ENCODE measurements at regions not wholly inside any gene's neighbourhood (a gene's known extent, or its start where the extent isn't known, plus 50 kb on each side); places are given as distances from the start of the nearest gene placed in this dataset.

- DNase-seq (no peak), ATAC-seq (no peak)
- TF ChIP-seq CTCF (IDR thresholded peaks at IDR 0.05): no peak
- 72 to 78% (median 72%) methylated on average over 17 of the region's 17 CpGs for whole genome bisulfite sequencing, 3 donors
- Histone ChIP-seq H3K36me3 (ENCODE audit: insufficient read depth in 1 of 2, low read depth in 1 of 2) (no peaks in the 10 kb centered on the region), H3K9me3 (no peaks in the 10 kb centered on the region), H3K4me3 (no peak overlapping the region), H3K27me3 (ENCODE audit: insufficient read depth in 3 of 3, low read length in 2 of 3) (peaks cover 0 to 1% (median 0%) of the 10 kb centered on the region in 3 donors), H3K27ac (no peak overlapping the region), H3K4me1 (no peaks in the 10 kb centered on the region)
- intact Hi-C loops (cut with DNase I): no loop called here
Observed at GRCh38 chr20:48385114-48385513, 442.7 kb downstream of the PREX1 start.

- intact Hi-C loops (cut with DNase I): no loop called here
Observed at GRCh38 chr20:48384147-48384818, 443.5 kb downstream of the PREX1 start.

GRCh38 chr20:48383252-48383651 is 444.5 kb downstream of the PREX1 start:
- Histone ChIP-seq H3K27ac (no peak overlapping the region), H3K4me3 (no peak overlapping the region), H3K27me3 (ENCODE audit: insufficient read depth in 3 of 3, low read length in 2 of 3) (peaks cover 0 to 1% (median 0%) of the 10 kb centered on the region in 3 donors), H3K9me3 (no peaks in the 10 kb centered on the region), H3K4me1 (no peaks in the 10 kb centered on the region), H3K36me3 (ENCODE audit: insufficient read depth in 1 of 2, low read depth in 1 of 2) (no peaks in the 10 kb centered on the region)
- 89 to 97% (median 96%) methylated on average over 3 of the region's 3 CpGs for WGBS, 3 donors
- ATAC-seq (no peak), DNase-seq (no peak)
- intact Hi-C loops (cut with DNase I): no loop called here
- TF ChIP-seq CTCF (IDR thresholded peaks at IDR 0.05): no peak

More at GRCh38 chr20:48384147-48384818, 443.5 kb downstream of the PREX1 start:
- DNase-seq (no peak), ATAC-seq (no peak)
- Histone ChIP-seq H3K9me3 (no peaks in the 10 kb centered on the region), H3K27ac (no peak overlapping the region), H3K4me1 (no peaks in the 10 kb centered on the region), H3K36me3 (ENCODE audit: insufficient read depth in 1 of 2, low read depth in 1 of 2) (no peaks in the 10 kb centered on the region), H3K4me3 (no peak overlapping the region), H3K27me3 (ENCODE audit: insufficient read depth in 3 of 3, low read length in 2 of 3) (peaks cover 0 to 1% (median 0%) of the 10 kb centered on the region in 3 donors)
- TF ChIP-seq CTCF (IDR thresholded peaks at IDR 0.05): no peak
- 72 to 75% (median 72%) methylated on average over 26 of the region's 26 CpGs for WGBS, 3 donors

GRCh38 chr20:48382304-48382703 is 445.5 kb downstream of the PREX1 start:
- Histone ChIP-seq H3K4me3 (no peak overlapping the region), H3K27me3 (ENCODE audit: insufficient read depth in 3 of 3, low read length in 2 of 3) (peaks cover 0 to 1% (median 0%) of the 10 kb centered on the region in 3 donors), H3K4me1 (no peaks in the 10 kb centered on the region), H3K9me3 (no peaks in the 10 kb centered on the region), H3K36me3 (ENCODE audit: insufficient read depth in 1 of 2, low read depth in 1 of 2) (no peaks in the 10 kb centered on the region), H3K27ac (no peak overlapping the region)
- no peak for DNase-seq
- 87 to 95% (median 92%) methylated on average over 5 of the region's 5 CpGs for WGBS, 3 donors
- TF ChIP-seq CTCF (IDR thresholded peaks at IDR 0.05): no peak
- no peak for ATAC-seq
- intact Hi-C loops (cut with DNase I): no loop called here
